ENCODE measurements at regions not wholly inside any gene's neighbourhood (a gene's known extent, or its start where the extent isn't known, plus 50 kb on each side); places are given as distances from the start of the nearest gene placed in this dataset.

DNA sequence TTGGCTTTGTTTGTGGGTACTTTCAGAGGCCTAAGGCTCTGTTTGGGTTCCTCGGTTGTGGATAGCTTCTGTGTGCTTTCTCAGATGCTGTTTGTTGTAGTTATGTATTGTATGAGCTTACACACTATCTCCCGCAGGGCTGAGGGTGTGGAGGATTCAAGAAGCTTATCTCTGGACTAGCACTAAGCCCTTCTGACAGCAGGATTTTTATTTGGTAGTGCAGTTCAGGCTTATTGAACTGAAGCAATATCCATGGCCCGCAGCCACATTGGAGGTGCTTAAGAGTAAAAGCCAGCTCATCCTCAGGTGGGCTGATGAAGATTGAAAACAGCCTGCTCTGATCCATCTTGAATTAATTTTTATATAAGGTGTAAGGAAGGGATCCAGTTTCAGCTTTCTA is 128.2 kb downstream of the RASGEF1B start:
- Histone ChIP-seq H3K36me3 (no peaks in the 10 kb centered on the region), H3K9me3 (peaks cover 0 to 6% of the 10 kb centered on the region in 2 donors), H3K27ac (no peak overlapping the region), H3K27me3 (no peaks in the 10 kb centered on the region), H3K4me1 (no peaks in the 10 kb centered on the region), H3K4me3 (no peak overlapping the region)
- no peak for DNase-seq (ENCODE audit: low spot score in 2 of 2)
- TF ChIP-seq POLR2A (IDR thresholded peaks at IDR 0.05) (no peak), CTCF (IDR thresholded peaks at IDR 0.05) (no peak), POLR2AphosphoS5 (IDR thresholded peaks at IDR 0.05) (no peak)
- intact Hi-C loops (cut with DNase I; ENCODE audit: low total_unique reads): loop anchor here (10.0 kb wide), 1 partner anchor 259 kb away; no protein-coding TSS in a partner anchor

DNA sequence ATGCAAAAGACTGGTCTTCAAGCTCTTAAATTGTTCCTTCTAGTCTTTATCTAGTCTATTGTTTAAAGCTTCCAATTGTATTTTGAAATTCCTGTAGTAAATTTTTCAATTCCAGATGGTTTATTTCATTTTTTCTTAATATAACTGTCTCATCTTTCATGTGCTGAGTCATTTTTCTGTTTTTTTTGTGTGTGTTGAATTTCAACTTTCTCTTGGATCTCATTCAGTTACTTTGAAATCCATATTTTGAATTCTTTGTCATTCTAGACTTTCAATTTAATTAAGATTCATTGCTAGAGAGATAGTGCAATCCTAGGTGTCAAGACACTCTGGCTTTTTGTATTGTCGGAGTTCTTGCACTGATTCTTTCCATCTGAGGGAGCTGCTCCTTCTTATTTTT is 128.0 kb upstream of the PRKG2 start:
- intact Hi-C loops (cut with DNase I; ENCODE audit: low total_unique reads): loop anchor here (10.0 kb wide), 1 partner anchor 258 kb away; no protein-coding TSS in a partner anchor
- H3K4me3 ChIP-seq: no peak overlapping the region
- no peak for TF ChIP-seq POLR2AphosphoS5 (IDR thresholded peaks at IDR 0.05)
- no peak for TF ChIP-seq CTCF (IDR thresholded peaks at IDR 0.05)
- TF ChIP-seq POLR2A (IDR thresholded peaks at IDR 0.05): no peak

DNA sequence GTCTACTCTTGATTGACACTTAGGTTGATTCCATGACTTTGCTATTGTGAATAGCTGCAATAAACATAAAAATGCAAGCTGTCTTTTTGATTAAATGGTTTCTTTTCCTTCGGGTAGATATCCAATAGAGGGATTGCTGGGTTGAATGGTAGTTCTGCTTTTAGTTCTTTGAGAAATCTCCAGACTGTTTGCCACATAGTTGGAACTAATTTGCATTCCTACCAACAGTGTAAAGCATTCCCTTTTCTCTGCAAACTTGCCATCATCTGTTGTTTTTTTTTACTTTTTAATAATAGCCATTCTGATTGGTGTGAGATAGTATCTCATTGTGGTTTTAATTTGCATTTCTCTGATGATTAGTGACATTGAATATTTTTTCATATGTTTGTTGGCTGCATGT is 122.2 kb upstream of the PRKG2 start:
- Histone ChIP-seq H3K9me3 (no peaks in the 10 kb centered on the region), H3K4me1 (no peaks in the 10 kb centered on the region), H3K27ac (no peak overlapping the region), H3K36me3 (no peaks in the 10 kb centered on the region), H3K27me3 (no peaks in the 10 kb centered on the region), H3K4me3 (no peak overlapping the region)
- intact Hi-C loops (cut with DNase I; ENCODE audit: low total_unique reads): no loop called here
- DNase-seq (ENCODE audit: low spot score in 2 of 2): no peak
- TF ChIP-seq CTCF (IDR thresholded peaks at IDR 0.05): no peak
- TF ChIP-seq POLR2A (IDR thresholded peaks at IDR 0.05): no peak
- TF ChIP-seq POLR2AphosphoS5 (IDR thresholded peaks at IDR 0.05): no peak

More for the DNA sequence above, 128.0 kb upstream of the PRKG2 start:
- Histone ChIP-seq H3K36me3 (no peaks in the 10 kb centered on the region), H3K27ac (no peak overlapping the region), H3K4me1 (no peaks in the 10 kb centered on the region), H3K9me3 (peaks cover 0 to 6% of the 10 kb centered on the region in 2 donors), H3K27me3 (no peaks in the 10 kb centered on the region)
- no peak for DNase-seq (ENCODE audit: low spot score in 2 of 2)

DNA sequence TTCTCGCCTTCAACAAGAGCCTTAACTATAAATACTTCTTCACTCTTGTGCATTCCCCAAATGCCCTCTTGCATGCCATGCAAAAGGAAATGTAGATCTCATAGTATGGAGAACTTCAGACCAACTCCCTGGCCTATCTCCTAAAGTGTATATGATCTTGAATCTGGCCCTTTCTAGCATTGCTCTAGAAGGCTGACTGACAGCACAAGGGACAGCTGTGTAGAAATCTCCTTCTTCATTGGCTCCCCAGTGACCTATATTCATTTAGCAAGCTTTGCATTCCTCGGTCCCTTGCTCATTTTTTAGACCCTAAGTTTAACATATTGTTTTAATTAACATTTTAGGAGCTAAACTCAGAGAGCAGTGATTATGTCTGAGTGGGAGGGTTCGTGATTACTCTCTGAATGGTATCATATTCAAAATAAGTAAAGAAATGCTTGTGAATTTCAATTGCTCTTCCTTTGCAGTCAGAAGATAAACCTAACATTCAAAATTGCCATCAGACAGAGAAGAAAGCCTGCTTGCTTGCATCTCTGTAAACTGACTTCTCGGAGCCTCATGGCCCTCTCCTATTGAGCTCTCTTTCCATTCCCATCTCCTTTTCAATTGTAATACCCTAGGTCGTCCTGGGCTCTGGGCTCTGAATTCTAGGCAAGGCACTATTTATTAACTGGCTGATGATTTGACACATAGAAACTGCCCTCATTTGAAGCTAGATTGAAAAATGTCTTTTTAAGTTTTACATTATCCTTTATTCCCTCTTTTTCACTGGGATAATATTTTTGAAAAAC is 120.3 kb upstream of the PRKG2 start:
- TF ChIP-seq CTCF (IDR thresholded peaks at IDR 0.05) (no peak), POLR2A (IDR thresholded peaks at IDR 0.05) (no peak), POLR2AphosphoS5 (IDR thresholded peaks at IDR 0.05) (no peak)
- H3K27me3 ChIP-seq: no peaks in the 10 kb centered on the region
- H3K27ac ChIP-seq: no peak overlapping the region
- DNase-seq (ENCODE audit: low spot score in 2 of 2): no peak
- H3K9me3 ChIP-seq: no peaks in the 10 kb centered on the region
- no peak overlapping the region for H3K4me3 ChIP-seq
- no peaks in the 10 kb centered on the region for H3K4me1 ChIP-seq
- intact Hi-C loops (cut with DNase I; ENCODE audit: low total_unique reads): no loop called here
- H3K36me3 ChIP-seq: no peaks in the 10 kb centered on the region

DNA sequence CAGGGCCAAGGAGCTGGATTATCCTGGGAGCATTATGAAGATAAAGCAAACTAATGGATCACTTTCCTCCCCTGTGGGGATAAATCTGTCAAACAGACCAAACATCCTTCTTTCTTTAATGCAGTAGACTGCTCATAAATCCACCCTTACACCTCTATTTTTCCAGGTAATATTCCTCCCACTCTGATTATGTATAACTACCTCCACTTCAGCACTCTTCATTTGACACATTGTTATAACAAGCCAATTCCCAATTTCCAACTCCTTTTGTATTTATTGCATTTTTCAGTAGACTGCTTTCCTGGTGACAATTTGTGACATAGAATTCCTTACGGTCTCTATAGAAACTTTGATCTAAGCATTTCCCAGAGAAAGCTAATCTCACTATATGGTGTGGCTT is 115.0 kb upstream of the PRKG2 start:
- Histone ChIP-seq H3K27me3 (no peaks in the 10 kb centered on the region), H3K36me3 (no peaks in the 10 kb centered on the region), H3K9me3 (no peaks in the 10 kb centered on the region), H3K4me1 (no peaks in the 10 kb centered on the region), H3K27ac (no peak overlapping the region), H3K4me3 (no peak overlapping the region)
- TF ChIP-seq POLR2A (IDR thresholded peaks at IDR 0.05) (no peak), CTCF (IDR thresholded peaks at IDR 0.05) (no peak), POLR2AphosphoS5 (IDR thresholded peaks at IDR 0.05) (no peak)
- intact Hi-C loops (cut with DNase I; ENCODE audit: low total_unique reads): no loop called here
- no peak for DNase-seq (ENCODE audit: low spot score in 2 of 2)
